ENCODE measurements at regions not wholly inside any gene's neighbourhood (a gene's known extent, or its start where the extent isn't known, plus 50 kb on each side); places are given as distances from the start of the nearest gene placed in this dataset.

- DNase-seq = no peak
- intact Hi-C loops (cut with DNase I) = no loop called here
Observed at GRCh38 chr21:16650714-16651366, 862.0 kb upstream of the CXADR start.

DNA sequence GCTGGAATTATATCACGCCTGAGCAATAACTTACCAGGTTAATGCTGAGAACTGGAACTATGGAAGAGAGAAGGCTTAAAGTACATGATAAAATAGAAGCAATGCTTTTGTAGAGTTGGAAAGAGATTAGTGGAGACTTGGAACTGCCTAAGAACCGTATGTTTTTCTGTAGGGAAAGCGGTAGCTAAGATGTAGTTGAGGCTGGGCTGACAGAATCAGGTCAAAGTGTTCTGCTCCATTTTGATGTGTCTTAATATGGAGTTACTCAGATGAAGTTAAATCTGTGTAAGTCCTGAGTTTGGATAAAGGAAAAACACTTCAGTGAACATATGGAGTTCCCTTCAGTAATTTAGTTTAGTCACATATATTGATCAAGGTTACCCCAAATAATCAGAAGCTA lies 860.9 kb upstream of the CXADR start:
- intact Hi-C loops (cut with DNase I) = no loop called here
- ATAC-seq (ENCODE audit: poor library complexity) (no peak), DNase-seq (no peak)

More at GRCh38 chr21:16650714-16651366, 862.0 kb upstream of the CXADR start:
- no peak for ATAC-seq (ENCODE audit: poor library complexity)

- no peak for ATAC-seq (ENCODE audit: poor library complexity)
- intact Hi-C loops (cut with DNase I) = no loop called here
- no peak for DNase-seq
Observed at GRCh38 chr21:16663436-16663835, 849.4 kb upstream of the CXADR start.

GRCh38 chr21:16667395-16667794 lies 845.4 kb upstream of the CXADR start:
- intact Hi-C loops (cut with DNase I) = no loop called here
- DNase-seq = no peak
- ATAC-seq (ENCODE audit: poor library complexity) = no peak

GRCh38 chr21:16674949-16675348 lies 837.9 kb upstream of the CXADR start:
- ATAC-seq (ENCODE audit: poor library complexity) (no peak), DNase-seq (no peak)
- intact Hi-C loops (cut with DNase I) = no loop called here

DNA sequence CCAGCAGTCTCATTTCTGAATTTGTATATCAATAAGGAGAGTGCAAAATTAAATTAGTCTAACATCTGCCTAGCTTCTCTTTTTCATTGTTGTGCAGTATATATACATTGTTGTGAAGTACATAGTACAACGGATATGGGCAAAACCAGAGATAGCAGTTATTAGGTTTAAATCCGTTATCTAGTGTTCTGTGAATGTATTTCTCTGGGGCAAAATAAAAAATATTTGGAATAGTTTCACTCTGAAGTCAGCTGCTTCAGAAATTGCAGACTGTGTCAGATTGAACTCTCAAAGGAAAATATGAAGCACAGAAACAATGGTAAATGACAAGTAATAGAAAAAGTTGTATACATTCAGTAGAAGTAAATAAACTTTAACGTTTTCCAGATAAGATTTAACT lies 836.5 kb upstream of the CXADR start:
- no peak for DNase-seq
- no peak for ATAC-seq (ENCODE audit: poor library complexity)
- intact Hi-C loops (cut with DNase I) = no loop called here

GRCh38 chr21:16678429-16679160 lies 834.2 kb upstream of the CXADR start:
- no peak for ATAC-seq (ENCODE audit: poor library complexity)
- intact Hi-C loops (cut with DNase I) = no loop called here
- DNase-seq = no peak

DNA sequence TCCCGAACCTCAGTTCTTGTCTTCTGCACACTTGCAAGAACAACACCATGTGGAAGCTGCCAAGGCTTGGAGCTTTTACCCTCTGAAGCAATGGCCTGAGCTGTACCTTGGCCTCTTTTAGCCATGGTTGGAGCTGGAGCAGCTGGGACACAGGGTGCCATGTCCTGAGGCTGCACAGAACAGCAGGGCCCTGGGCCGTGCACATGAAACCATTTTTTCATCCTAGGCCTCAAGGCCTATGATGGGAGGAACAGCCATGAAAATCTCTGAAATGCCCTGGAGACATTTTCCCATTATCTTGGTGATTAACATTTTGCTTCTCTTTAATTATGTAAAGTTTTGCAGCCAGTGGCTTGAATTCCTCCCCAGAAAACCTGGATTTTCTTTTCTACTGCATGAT lies 817.8 kb upstream of the CXADR start:
- intact Hi-C loops (cut with DNase I) = no loop called here
- DNase-seq = no peak
- no peak for ATAC-seq (ENCODE audit: poor library complexity)

- DNase-seq (no peak), ATAC-seq (ENCODE audit: poor library complexity) (no peak)
- intact Hi-C loops (cut with DNase I) = no loop called here
Observed at GRCh38 chr21:16707274-16707673, 805.6 kb upstream of the CXADR start.

DNA sequence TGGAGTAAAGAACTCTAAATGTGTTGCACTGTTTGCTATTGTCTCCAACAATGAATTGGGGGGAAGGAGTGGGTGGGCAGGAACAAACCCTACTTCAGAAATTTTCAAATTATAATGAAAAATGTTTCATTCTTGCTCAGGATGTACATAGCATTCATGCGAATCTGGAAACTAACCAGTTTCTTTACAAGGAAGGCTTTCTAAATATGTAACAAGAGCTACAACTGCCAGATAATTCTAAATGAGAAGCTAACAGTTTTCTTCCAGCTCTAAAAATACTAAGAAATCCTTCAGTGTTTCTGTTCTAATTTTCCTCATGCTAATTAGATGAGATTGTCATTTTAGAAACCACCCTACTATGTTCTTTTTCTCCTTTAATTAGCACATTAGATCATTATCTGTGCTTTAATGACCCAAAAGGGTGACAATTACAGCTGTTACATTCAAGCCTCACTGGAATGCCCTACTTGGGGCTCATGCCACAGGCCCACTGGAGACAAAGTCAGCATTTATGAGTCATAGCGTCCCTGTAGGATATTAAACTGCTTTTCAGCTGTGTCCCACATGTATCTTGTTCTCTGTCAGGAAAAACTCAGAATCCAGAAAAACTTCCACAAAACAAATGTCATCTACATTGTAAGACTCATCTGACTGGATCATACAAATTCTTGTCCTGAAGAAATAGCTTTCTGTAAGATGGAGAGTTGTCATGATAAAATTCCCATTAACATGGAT lies 804.6 kb upstream of the CXADR start:
- no peak for DNase-seq
- intact Hi-C loops (cut with DNase I) = no loop called here
- ATAC-seq (ENCODE audit: poor library complexity) = peak; percentile 77

DNA sequence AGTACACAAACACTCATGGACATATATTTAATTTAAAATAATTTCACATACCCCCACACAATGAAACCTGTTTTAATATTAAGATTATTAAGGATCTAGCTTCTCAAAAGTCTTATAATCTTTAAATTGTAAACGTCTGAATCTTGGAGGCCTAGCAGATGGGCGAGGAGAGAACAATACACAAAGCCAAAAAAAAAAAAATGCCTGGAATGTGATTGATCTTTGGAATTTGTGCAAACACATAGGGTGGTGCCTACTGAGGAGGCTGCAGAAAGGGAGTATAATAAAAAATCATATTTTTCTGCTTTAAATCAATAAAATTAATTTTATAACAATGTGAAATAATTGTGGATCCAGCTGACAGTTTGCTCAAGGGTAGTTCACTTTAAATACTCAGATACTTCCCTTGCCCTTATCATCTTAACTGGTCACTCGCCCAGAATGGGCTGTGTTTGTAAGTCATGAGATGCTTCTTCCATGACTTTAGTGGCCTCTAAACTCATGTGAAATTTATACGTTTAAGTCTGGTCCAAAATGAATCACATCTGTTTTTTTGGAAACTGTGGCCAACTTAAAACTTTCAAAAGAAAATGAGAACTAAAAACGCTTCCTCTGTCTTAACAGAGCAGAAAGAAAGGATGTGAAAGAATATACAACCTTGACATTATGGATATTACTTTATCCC lies 802.8 kb upstream of the CXADR start:
- no peak for DNase-seq
- intact Hi-C loops (cut with DNase I) = no loop called here
- ATAC-seq (ENCODE audit: poor library complexity) = peak; percentile 78

DNA sequence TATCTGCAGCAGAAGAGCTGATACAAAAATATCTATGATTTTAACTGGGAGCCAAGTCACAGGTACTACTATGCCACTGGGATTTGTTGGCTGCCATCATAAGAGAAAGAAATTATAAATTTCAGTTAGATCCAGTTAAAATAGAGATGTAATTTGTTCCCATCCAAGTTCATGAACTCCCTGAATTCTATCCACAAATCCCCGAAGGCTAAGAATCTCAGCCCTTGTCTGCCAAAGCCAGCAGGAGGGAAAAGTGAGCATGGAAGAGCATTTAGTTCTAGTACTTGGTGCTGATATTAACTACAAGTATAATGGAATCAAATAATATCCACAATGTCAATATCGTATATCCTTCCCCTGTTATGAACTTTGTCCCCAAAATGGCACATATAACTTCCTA lies 801.1 kb upstream of the CXADR start:
- no peak for DNase-seq
- intact Hi-C loops (cut with DNase I) = no loop called here
- ATAC-seq (ENCODE audit: poor library complexity) = no peak

DNA sequence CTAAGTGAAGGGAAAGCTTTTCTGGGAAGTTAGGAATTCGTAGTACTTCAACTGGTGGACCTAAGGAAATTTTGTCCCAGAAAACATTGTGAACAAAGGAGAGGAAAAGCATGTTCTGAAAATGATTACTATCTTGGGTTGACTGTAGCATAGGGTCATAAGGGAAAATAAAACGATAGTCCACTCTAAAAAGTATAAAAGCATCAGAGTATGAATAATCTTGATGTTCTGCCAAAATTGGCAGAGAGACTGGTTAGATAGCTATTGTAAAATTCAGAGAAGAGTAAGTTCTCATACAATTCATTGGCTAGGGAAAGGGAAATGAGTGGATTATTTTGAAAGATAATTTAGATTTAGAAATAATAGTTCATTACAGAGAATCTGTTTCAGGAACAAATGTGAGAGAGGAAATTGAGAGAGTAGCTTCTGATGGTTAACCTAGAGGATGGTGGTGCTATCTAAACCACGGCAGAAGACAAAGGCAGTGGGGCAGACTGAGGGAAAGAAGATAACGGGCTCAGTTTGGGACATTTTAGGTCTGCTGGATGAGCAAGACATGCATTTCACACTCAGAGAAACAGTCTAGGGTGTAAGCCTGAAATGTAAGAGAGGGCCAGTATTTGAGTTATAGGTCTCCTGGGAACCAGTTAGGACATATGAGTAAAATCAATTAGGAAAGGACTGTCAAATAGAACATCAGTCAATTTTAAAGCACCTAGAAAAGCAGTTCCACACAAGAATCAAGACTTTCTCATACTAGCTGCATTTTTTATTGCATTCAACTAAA lies 799.3 kb upstream of the CXADR start:
- no peak for ATAC-seq (ENCODE audit: poor library complexity)
- intact Hi-C loops (cut with DNase I) = no loop called here
- DNase-seq = no peak

DNA sequence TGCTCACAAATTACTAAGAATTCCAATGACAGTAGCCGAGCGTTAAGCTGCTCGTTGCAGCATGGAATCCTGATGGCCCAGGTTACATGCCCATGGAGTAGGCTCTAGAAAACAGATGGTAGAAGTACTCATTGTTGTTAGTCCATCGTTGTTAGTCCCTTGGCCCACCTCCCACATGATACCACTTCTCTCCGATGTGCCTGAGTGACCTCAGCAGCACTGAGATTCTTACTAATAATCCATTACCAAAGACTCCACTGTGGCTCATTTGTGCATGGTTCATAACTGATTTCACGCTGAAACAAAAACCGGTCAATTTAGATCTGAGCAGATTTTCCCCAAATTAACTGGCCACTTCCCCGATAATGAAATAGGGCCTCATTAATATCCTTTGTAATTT lies 772.3 kb upstream of the CXADR start:
- intact Hi-C loops (cut with DNase I) = no loop called here
- DNase-seq (no peak), ATAC-seq (ENCODE audit: poor library complexity) (no peak)

- intact Hi-C loops (cut with DNase I) = no loop called here
- peak; percentile 74 for ATAC-seq (ENCODE audit: poor library complexity)
- peak; percentile 61 for DNase-seq
Observed at GRCh38 chr21:16741141-16741665, 771.6 kb upstream of the CXADR start.

GRCh38 chr21:16742131-16742641 lies 770.7 kb upstream of the CXADR start:
- peak; percentile 47 for DNase-seq
- peak; percentile 84 for ATAC-seq (ENCODE audit: poor library complexity)
- intact Hi-C loops (cut with DNase I) = no loop called here

DNA sequence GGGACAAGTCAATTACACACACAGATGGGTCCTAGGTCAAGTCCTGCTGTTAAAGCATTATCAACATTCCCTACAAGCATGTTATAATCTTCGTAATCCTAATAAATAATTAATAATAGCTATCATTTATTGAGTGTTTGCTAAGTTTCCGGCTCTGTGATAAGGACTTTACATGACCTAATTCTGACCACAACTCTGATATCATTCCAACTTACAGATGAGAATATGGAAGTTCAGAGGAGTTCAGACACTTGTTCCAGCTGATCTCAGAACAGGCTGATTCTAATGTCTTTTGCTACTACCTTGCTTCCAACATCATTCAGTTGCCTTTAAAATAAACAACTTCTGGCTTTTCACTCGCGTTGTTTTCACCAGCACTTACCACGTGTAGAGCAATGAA lies 770.1 kb upstream of the CXADR start:
- intact Hi-C loops (cut with DNase I) = no loop called here
- ATAC-seq (ENCODE audit: poor library complexity) (no peak), DNase-seq (no peak)

DNA sequence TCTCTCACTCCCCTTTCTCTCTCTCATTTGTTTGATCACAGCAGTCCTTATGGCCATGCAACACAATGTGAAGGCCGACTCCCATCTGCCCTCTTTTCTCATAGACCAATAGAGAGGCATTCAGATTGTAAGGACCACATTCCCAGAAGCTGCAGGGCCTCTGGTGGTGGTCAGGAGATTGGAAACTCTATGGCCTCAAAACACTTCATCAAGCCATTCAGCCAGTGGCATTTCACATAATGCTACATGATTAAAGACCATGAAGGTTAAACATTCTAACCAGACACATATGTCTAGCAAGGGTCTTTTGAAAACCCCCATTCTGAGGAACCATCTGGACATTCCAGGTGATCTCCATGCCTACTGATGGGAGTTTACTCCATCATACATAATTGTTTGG lies 769.5 kb upstream of the CXADR start:
- ATAC-seq (ENCODE audit: poor library complexity) = no peak
- intact Hi-C loops (cut with DNase I) = no loop called here
- no peak for DNase-seq
